ENCODE measurements at regions not wholly inside any gene's neighbourhood (a gene's known extent, or its start where the extent isn't known, plus 50 kb on each side); places are given as distances from the start of the nearest gene placed in this dataset.
"Not testable (repeated sequence)": the region's sequence is repeated elsewhere in the genome, so short reads cannot be mapped to it uniquely, and the experiment has no call there.

DNA sequence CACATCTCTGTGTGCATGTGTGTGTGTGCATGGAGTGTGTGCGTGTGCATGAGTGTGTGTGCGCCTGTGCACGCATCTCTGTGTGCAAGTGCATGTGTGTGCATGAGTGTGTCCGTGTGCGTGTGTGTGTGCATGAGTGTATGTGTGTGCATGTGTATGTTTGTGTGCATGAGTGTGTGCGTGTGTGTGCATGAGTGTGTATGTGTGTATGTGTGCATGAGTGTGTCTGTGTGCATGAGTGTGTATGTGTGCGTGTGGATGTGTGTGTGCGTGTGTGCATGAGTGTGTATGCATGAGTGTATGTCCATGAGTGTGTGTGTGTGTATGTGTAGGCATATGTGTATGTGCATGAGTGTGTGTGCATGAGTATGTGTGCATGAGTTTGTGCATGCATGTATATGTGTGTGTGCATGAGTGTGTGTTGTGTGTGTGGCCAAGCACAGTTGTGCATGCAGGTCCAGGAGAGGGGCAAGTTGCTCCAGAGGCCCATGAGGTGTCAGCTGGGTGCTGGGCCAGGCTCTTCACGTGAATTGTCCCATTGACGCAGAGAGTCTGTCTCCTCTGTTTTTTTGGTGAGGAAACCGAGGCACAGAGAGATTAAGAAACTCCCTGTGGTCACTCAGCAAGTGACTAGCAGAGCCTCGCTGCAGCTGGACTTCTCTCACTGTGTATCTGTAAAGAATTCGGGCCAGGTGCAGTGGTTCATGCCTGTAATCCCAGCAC lies 75.5 kb downstream of the ASB1 start:
- no peak for DNase-seq

GRCh38 chr2:238502956-238503791 lies 76.4 kb downstream of the ASB1 start:
- no peak for DNase-seq

DNA sequence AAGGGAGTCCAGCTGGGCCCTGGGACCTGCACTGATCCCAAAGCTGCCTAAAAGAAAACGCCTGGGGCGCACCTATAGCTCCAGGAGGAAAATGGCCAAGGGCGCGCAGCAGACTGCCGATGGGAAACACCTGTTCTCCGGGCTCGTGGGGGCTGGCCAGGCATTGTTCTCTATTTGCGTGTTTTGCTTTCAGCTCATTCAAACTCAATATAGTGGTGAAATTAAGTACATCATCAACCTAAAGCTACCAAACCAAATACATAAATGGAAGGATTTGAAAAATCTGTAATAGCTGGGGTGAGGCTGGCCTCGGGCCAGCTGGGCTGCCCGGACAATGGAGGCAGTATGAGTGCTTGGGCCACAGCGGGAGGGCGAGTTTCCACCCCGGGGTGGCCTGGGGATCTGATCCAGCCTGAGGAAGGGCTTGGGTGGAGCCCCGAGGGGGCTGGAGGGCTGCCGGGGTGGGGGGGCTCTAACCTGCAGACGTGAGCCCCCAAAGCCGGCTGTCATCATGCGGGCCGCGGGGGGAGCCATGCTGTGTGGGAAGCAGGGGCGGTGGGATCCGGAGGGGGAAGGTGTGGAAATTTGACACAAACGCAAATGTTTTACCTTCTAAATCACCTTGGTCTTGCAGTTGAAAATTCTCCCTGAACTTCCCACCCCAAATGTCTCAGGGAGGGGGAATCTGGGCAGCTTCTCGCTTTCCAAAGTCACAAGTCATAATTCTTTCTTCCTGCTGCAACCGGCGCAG lies 77.6 kb downstream of the ASB1 start:
- DNase-seq, result no peak

- no peak for DNase-seq
These were observed 78.6 kb downstream of the ASB1 start for GRCh38 chr2:238505119-238505891.

DNA sequence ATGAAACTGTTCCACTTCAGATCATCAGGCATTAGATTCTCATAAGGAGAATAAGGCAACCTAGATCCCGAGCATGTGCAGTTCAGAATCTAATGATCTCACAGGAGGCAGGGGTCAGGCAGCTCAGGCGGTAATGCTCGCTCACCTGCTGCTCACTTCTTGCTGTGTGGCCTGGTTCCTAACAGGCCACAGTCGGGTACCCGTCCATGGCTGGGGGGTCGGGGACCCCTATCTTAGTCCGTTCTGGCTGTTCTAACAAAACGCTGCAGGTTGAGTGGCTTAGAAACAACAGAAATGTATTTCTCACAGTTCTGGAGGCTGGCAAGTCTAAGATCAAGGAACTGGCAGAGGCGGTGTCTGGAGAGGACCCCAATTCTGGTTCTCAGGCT lies 79.2 kb downstream of the ASB1 start:
- DNase-seq, result no peak

- no peak for DNase-seq
These were observed 79.8 kb downstream of the ASB1 start for GRCh38 chr2:238506371-238507068.

- DNase-seq, result no peak
These were observed 81.1 kb downstream of the ASB1 start for GRCh38 chr2:238507836-238508235.

DNA sequence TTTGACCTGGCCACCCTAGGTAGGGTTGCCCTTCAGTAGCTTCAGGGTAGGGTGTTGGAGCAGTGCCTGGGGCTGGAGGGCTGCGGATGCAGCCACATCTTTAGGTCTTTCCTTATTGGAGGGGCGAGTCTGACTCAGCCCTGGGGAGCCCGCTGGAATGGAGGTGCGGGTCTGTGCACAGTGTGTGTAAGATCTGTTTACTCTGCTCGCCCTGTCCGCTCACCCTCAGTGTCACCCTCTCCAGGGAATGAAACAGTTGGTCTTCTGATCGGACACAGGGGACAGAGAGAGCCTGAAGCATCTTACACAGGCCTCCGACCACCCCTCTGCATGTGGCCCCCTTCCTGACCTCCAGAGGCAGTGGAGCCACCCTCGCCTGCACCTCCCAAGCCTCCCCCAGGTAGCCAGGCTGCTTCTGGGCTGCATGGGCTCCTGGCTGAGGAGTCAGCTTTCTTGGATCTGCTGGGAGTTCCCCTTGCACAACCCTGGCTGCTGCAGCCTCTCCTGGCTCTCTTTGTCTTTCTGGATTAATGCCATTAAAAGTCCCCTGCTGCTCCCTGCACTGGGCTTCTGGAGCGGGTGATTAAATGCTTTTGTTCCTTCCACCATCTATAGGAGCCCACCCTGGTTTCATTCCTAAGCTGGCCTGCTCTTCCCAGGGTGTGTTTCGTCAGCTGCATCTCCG lies 82.6 kb downstream of the ASB1 start:
- no peak for DNase-seq

GRCh38 chr2:238509903-238510302 lies 83.2 kb downstream of the ASB1 start:
- no peak for DNase-seq

DNA sequence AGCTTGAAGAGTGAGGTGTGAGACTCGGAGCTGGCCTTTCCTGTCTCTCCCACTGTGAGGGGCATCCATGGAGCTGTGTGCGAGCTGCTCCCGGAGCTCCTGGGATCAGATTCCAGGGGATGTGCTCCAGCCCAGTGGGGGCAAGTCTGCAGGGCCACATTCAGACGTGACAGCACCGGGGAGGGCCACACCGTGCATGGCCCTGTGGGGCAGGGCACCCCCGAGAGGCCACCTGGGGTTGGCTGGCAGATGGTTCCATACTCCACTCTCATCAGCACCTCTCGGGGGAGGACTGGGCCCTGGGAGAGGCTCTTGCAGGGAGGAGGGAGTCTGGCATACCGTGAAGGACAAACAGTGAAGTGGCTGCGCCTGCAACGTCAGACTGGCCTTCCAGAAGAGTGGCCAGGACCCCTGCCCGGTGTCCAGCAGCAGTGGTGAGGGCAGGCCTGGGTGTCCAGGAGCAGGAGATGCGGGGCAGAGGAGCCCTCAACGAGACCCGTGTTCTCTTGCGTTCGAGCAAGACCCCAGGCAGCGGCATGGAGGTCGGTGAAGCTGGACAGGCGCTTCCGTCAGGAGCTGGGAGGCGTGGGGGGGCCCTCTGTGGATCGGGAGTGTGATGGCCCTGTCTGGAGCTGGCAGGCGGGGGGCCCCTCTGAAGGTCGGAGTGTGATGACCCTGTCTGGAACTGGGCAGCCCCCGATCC lies 84.3 kb downstream of the ASB1 start:
- no peak for DNase-seq

DNA sequence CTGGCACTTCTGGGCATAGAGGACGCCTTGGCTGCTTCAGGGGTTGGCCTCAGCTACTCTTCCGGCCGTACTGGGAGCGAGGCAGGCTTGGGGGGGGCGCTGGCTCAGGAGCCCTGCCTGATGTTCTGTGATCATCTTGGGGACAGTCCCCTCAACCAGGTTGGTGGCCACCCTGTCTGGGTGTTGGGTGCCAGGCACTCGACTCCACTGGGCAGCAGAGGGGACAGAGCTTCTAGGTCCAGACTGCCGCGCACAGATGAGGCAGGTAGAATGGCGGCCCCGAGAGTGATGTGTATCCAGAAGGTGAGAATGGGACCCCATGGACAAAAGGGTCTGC lies 84.9 kb downstream of the ASB1 start:
- no peak for DNase-seq

GRCh38 chr2:238512247-238512867 lies 85.6 kb downstream of the ASB1 start:
- DNase-seq, result no peak

GRCh38 chr2:238513346-238513745 lies 86.6 kb downstream of the ASB1 start:
- DNase-seq, result no peak

DNA sequence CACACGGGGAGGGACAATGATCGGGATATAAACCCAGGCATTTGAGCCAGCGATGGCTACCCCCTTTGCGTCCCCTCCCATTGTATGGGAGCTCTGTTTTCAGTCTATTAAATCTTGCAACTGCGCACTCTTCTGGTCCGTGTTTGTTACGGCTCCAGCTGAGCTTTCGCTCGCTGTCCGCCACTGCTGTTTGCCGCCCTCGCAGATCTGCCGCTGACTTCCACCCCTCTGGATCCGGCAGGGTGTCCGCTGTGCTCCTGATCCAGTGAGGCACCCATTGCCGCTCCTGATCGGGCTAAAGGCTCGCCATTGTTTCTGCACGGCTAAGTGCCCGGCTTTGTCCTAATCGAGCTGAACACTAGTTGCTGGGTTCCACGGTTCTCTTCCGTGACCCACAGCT lies 87.3 kb downstream of the ASB1 start:
- DNase-seq, result not testable (repeated sequence)

- no peak for DNase-seq
These were observed 88.7 kb downstream of the ASB1 start for GRCh38 chr2:238515377-238515776.

DNA sequence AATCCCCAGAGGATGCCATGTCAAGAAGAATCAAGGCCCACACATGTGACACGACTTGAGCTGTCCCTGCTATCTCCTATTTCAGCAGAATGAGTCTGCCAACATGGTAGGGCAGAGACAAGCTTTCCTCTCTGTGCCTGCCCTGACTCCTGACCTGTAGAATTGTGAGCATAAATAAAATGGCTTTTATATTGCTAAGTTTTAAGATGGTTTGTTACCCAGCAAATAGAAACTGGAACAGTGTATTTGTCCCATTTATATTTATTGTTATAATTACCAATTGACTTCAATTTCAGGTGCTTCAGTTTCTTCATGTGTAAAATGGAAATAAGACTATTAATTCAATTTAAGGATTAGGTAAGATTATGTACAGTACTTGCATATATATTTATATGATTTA lies 90.5 kb downstream of the ASB1 start:
- DNase-seq, result no peak

GRCh38 chr2:238518172-238518820 lies 91.6 kb downstream of the ASB1 start:
- DNase-seq, result no peak

DNA sequence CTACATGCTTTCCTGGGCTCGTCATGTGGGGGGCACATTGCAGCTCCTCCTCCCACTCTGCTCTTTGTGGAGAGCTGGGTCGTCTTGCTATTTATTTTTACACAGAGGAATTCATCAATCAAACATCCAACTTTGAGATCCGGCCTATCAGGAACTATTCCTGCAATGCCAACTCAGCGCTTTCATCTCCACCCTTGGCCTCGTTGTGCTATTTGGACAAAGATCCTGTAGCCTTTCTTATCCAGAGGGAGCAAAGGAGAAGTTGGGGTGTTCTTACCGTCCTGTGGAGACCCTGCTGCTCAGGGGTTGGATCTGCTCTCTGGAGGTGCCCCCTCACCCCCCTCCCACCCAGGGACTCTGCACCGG lies 92.1 kb downstream of the ASB1 start:
- no peak for DNase-seq

DNA sequence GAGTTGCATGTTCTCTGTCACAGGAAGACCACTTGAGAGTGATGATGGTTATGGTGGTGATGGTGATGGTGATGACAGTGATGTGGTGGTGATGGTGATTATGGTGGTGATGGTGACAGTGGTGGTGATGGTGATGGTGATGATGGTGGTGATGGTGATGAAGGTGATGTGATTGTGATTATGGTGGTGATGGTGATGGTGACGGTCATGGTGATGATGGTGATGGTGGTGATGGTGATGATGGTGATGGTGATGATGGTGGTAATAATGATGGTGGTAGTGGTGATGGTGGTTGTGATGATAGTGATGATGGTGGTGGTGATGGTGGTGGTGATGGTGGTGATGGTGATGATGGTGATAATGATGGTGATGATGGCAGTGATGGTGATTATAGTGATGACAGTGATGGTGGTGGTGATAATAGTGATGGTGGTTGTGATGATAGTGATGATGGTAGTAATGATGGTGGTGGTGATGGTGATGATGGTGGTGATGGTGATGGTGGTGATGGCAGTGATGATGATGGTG lies 93.7 kb downstream of the ASB1 start:
- no peak for DNase-seq

DNA sequence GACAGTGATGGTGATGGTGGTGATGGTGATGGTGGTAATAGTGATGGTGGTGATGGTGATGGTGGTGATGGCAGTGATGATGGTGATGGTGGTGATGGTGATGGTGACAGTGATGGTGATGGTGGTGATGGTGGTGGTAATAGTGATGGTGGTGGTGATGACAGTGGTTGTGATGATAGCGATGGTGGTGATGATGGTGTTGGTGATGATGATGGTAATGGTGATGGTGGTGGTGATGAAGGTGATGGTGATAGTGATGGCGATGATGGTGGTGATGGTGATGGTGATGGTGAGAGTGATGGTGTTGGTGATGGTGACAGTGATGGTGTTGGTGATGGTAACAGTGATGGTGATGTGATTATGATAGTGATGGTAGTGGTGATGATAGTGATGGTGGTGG lies 94.3 kb downstream of the ASB1 start:
- no peak for DNase-seq
